ENCODE measurements at regions not wholly inside any gene's neighbourhood (a gene's known extent, or its start where the extent isn't known, plus 50 kb on each side); places are given as distances from the start of the nearest gene placed in this dataset.
"Not testable (repeated sequence)": the region's sequence is repeated elsewhere in the genome, so short reads cannot be mapped to it uniquely, and the experiment has no call there.

DNA sequence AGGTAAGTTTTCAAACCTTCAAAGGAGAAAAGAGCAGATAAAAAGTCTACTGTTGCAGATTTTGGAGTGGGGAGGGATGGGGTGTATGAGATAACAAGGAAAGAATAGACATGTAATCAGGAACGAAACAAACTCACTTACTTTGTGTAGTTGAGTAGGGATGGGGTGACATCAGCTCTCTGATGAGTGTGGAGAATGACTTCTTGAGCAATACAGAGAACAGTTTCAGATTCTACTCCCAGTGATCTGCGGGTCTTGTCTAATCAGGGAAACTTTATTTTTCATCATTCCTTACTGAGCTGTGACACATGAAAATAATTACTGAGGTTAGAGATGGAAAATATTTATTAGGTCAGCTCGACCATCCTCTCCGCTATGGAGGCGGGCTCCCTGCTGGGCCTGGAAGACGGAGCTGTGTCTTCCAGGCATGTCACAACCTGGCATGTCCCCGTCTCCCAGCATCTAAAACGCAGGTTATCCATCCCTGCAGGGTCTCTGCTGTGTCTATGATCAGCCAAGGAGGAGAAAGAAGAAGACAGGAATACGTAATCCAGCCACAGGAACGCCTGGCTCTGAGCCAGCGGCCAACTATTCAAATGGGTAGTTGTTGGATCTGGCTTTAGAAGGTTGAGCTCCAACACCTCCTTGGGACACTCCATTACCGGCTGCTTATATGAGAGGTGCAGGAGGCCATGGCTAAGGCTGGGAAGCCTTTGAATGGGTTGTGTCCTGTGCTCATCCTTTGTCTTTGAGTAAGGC lies 99.0 kb upstream of the SATB2 start:
- no peak for DNase-seq

DNA sequence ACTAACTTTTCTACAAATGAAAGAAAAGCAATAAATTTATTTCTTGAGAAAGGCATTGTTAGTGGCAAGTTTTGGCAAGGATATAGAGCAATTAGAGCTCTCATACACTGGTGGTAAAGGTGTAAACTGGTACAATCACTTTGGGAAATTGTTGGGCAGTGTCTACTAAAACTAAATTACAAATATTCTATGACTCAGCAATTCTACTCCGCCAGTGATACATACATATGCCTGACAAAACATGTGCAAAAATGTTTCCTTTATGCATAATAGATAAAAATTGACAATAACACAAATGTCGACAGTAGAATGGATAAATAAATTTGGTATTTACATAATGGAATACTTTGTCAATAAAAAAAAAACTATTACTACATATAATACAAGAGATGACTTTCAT lies 96.3 kb upstream of the SATB2 start:
- DNase-seq = no peak

DNA sequence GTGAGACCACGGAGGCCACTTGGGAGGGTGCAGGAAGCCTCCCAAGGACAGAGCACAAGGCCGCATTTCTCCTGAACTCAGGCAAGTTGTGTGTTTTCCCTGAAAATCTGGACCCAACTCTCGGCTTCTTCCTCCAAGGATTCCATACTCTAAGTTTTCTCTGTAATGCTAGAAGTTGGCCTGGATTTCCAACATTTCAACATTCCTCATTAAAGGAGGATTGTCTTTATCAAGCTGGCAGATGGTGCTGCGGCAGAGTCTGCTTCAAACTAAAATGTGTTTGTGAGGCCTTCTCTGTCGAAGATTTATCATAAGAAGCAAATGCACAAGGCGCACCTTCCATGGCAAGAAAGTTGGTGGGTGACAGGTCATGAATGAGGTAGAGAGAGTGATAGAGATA lies 94.4 kb upstream of the SATB2 start:
- no peak for DNase-seq

- no peak for DNase-seq
Measured at GRCh38 chr2:199543606-199544172, 86.0 kb upstream of the SATB2 start.

GRCh38 chr2:199535445-199536177 lies 77.9 kb upstream of the SATB2 start:
- no peak for DNase-seq

- not testable (repeated sequence) for DNase-seq
Measured at GRCh38 chr2:199533873-199534272, 76.1 kb upstream of the SATB2 start.

DNA sequence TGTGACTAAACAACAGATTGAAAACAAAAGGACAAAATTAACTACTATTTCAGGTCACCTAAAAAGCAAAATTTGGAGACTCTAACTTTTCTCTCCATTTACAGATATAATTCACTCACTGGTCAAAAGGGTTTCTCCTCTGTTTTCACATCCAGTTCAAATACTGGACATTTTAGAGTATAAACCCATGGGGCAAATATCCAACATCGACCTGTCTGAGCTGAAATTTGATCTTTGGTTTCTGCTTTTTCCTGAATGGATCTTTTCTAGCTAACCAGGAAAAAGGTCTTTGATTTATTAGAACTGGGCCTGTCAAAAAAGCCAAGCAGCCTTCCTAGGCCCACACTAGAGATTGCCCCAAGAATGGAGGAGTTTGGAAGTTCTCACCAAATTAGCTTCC lies 69.3 kb upstream of the SATB2 start:
- DNase-seq = no peak

DNA sequence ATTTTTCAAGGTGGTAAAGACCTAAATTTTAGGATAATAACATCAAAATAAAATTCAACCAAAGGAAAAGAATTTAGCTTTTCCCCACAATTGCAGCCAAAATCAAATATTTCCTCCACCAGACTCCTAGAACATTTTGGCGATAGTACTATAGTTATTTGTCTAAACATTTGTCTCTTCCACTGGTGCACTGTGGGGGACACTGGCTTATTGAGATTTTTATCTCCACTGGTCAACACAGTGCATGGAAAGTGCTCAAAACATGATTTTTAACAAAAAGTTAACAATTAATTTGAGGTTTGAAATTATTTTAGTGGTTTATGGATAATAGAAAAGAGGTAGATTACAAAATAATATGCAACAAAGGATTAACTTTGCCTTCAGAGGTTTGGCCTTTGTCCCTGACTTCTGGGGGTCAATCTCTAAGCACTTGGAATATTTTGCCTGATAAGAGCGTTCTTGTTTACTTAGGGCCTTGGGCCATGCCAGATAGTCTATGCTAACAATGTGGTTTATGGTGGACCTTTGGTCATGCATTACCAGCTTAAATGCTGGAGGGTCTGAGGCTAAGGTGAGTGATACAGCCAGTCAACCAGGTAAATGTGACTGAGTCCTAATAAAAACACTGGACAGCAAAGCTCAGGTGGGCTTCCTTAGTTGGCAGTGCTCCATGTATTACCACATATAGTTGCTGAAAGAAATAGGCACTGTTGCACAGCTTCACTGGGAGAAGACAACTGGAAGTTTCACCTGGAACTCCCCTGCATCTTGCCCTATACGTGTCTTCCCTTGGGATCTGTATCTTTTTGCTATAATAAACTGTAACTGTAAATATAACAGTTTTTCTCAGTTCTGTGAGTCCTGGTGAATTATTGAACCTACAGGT lies 67.2 kb upstream of the SATB2 start:
- no peak for DNase-seq

- DNase-seq = no peak
Measured at GRCh38 chr2:199509403-199509802, 51.7 kb upstream of the SATB2 start.
